Left hindlimb (tissue), 1 donor: ENCODE measurements at regions not wholly inside any gene's neighbourhood (a gene's known extent, or its start where the extent isn't known, plus 50 kb on each side); places are given as distances from the start of the nearest gene placed in this dataset.

Experiments used
- DNase-seq: peaks from one replicate; pipeline ENCODE4 v3.0.0-alpha.2; 2018

DNA sequence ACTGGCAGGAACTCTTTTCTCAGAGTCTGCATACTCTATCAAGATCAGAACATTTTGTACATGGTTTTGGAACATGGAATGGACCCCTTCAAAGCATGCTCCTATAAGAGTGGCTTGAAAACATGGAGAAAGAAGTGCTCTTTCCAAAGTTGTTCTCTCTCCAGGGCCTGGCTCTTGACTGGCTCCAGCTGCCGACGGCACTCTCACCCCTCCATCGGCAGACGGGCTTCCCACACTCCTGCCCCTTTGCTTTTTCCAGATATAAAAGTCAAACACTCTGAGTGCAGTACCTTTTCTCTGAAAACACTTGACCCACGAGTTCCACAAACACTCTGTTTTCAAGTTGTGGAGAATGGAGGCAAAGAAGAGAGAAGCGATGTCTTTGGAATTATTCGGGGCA, 72.5 kb upstream of the ONECUT1 start:
- DNase-seq = no peak

DNA sequence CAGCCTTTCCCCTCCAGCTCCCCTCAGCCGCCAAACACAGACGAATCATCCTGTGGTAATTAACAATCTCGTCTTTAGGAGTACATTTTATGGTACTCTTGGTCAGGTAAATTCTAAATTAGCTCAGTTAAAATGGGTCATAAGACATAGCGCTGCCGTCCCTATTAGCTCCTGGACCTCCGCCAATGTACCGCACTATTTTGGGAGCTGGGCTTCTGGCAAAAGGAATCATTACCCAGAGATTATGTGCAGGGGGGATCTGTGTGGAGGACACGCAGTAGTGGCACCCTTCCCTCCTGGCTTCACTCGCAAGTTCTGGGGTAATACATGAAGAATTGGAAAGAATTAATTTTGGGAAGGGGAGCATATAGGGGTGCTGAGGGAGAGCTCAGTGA, 68.6 kb upstream of the ONECUT1 start:
- no peak for DNase-seq

DNA sequence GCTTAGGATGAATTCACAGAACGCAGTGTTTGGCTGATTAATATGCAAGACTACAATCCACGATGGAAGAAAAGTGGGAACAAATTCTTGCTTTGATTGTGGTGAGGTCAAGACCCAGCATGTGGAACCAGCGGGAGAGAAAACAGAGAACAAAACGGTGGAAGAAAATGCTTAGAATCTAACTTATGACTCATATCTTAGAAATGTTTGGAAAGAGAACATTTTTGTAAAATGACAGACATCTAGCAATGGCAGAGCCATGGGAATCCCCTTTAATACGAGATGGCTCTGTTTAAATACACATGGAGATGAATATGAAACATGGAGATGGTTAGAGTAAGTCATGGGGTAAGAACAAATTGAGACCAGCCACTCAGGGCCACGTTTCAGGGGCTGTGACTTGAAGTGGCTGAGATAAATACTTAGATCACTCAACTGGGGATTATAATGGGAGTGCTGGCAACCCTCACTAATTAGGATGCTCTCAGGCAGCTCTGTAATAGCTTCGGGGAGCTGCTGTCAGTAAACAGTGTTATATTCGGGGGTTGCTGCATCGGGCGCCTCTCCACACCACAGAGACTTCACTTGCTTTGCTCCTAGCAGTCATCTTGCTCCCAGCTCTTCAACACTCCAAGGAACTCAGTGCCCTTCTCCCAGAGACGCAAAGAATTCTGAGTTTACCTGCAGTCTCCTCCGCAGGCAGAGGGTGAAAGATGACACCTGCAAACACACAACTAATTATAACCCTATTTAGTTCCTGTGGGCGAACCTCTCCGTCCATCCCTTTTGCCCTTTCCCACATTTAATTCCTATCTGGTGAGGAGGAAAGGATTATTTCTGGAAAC, 68.0 kb upstream of the ONECUT1 start:
- no peak for DNase-seq

DNA sequence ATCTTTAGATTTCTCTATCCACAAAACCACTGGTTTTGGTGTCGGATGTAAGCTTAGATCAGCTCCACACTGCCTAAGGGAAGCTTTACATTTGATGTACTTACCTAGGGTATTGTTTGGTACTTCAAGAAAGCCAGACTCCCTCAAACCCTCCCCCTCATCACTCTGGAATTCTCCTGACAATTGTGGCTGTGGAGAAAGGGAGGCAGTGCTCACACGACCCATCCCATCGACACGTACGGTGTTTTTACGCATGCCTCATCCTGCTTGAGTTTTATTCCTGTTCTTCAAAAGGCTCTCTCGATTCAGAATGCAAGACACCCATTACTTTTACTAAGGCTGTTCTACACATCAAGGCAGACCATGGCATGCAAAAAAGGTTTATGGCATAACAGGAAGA, 67.3 kb upstream of the ONECUT1 start:
- no peak for DNase-seq

DNA sequence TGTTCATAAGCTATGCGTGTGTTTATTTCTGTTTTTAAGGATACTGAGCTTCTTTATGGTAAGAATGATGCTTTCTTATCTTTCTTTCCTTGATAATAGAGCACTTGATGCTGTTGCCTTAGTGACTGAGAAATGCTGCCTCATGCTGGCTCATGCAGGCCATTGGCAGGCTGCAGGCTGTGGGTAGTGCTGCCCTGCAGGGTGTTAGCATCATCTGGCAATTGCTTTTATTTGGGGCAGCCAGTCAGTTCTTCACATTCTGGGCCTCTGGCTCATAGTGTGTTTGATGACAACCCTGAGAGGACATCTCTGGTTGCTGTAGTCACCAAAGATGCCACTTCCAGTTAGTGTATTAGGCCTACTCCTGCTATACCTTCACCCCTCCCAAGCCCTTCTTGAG, 66.2 kb upstream of the ONECUT1 start:
- no peak for DNase-seq

DNA sequence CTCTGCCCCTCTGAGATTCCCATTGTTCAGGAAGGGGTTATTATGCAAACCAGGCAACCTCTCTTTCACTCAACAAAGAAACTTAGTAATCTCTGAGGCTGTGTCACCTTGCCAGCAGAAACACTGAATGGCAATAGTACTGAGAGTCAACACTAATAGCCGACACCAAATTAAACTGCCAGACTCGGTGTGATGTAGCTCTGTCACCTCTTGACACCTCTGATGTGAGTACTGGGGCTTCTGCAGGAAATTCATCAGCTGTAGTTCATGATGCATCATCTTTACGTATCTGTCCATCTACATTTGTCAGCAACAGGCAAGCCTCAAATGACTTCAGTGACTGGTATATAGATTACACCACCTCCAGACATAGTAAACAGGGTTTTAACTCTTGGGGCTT, 65.0 kb upstream of the ONECUT1 start:
- DNase-seq = no peak

DNA sequence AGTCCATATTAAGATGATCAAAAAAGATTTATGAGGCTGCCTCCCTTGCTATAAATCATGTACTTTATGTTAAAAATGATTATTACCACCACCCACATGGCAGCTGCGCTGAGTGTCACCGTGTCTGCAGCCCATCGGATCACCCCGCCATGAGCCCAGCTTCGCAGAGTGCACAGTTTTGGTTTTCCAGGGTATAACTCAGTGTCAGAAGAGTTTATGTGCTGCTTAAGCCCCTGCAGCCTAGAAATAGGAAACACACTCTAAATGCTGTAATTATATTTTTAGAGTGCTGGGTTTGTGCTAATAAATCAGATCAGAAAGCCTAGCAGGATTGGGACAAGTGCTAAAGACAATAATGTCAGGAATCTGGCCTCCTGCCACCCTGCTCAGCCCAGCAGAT, 54.7 kb upstream of the ONECUT1 start:
- no peak for DNase-seq
